SK-N-SH treated with all-trans-retinoic acid at 6 μM for 48 hours (cell line): ENCODE measurements at regions not wholly inside any gene's neighbourhood (a gene's known extent, or its start where the extent isn't known, plus 50 kb on each side); places are given as distances from the start of the nearest gene placed in this dataset.
A peak's percentile ranks its signal among the peaks of the same experiment; 100 is the strongest.

Experiments
- ATAC-seq: fragments of 200-7000 bp; cut with Tn5 transposase; 3 replicates; pipeline ENCODE4 v1.9.1; 2020; ENCODE audit warnings: mild to moderate bottlenecking, moderate library complexity
- ARNTL ChIP-seq: fragments of 450-650 bp; formaldehyde crosslinking; IDR thresholded peaks from 2 replicates; pipeline ENCODE4 v1.5.0; 2020; ENCODE audit warnings: low read depth, mild to moderate bottlenecking, moderate library complexity, borderline replicate concordance
- BACH2 ChIP-seq: fragments of 250-450 bp; sonication (Bioruptor Pico); IDR thresholded peaks from 2 replicates; pipeline ENCODE4 v1.9.0; 2021; ENCODE audit warnings: mild to moderate bottlenecking, borderline replicate concordance
- CREB5 ChIP-seq: fragments of 250-450 bp; sonication (Bioruptor Pico); IDR thresholded peaks from 2 replicates; pipeline ENCODE4 v1.5.1; 2020; ENCODE audit warnings: low read depth, mild to moderate bottlenecking, moderate library complexity
- CSDC2 ChIP-seq: fragments of 250-450 bp; sonication (Bioruptor Pico); IDR thresholded peaks from 2 replicates; pipeline ENCODE4 v1.5.0; 2020; ENCODE audit warnings: mild to moderate bottlenecking, moderate library complexity
- ESRRG ChIP-seq: fragments of 250-450 bp; sonication (Bioruptor Pico); IDR thresholded peaks from 2 replicates; pipeline ENCODE4 v1.6.1; 2021; ENCODE audit warnings: mild to moderate bottlenecking
- GLIS3 ChIP-seq: fragments of 250-450 bp; sonication (Bioruptor Pico); IDR thresholded peaks from 2 replicates; pipeline ENCODE4 v1.5.0; 2020; ENCODE audit warnings: mild to moderate bottlenecking, moderate library complexity
- ISL1 ChIP-seq: fragments of 250-450 bp; sonication (Bioruptor Pico); IDR thresholded peaks from 2 replicates; pipeline ENCODE4 v2.1.2; 2022; ENCODE audit warnings: mild to moderate bottlenecking, moderate library complexity
- OSR1 ChIP-seq: fragments of 250-450 bp; sonication (Bioruptor Pico); IDR thresholded peaks from 2 replicates; pipeline ENCODE4 v1.8.0; 2022; ENCODE audit warnings: moderate library complexity, mild to moderate bottlenecking, inconsistent platforms
- PATZ1 ChIP-seq: fragments of 250-450 bp; sonication (Bioruptor Pico); IDR thresholded peaks from 2 replicates; pipeline ENCODE4 v1.8.0; 2020; ENCODE audit warnings: mild to moderate bottlenecking, moderate library complexity, borderline replicate concordance
- POU6F1 ChIP-seq: fragments of 250-450 bp; sonication (Bioruptor Pico); IDR thresholded peaks from 2 replicates; pipeline ENCODE4 v1.8.0; 2021; ENCODE audit warnings: low read depth, mild to moderate bottlenecking, moderate library complexity, borderline replicate concordance
- PPARA ChIP-seq: fragments of 250-450 bp; sonication (Bioruptor Pico); IDR thresholded peaks from 2 replicates; pipeline ENCODE4 v1.5.0; 2020; ENCODE audit warnings: mild to moderate bottlenecking, borderline replicate concordance
- RARB ChIP-seq: fragments of 250-450 bp; sonication (Bioruptor Pico); IDR thresholded peaks from 2 replicates; pipeline ENCODE4 v1.8.0; 2021; ENCODE audit warnings: mild to moderate bottlenecking, moderate library complexity
- SNAI2 ChIP-seq: fragments of 250-450 bp; sonication (Bioruptor Pico); IDR thresholded peaks from 2 replicates; pipeline ENCODE4 v1.5.0; 2020; ENCODE audit warnings: mild to moderate bottlenecking, moderate library complexity
- TCF4 ChIP-seq: fragments of 250-450 bp; sonication (Bioruptor Pico); IDR thresholded peaks from 2 replicates; pipeline ENCODE4 v1.8.0; 2021; ENCODE audit warnings: mild to moderate bottlenecking, moderate library complexity, borderline replicate concordance
- TOX ChIP-seq: fragments of 250-450 bp; sonication (Bioruptor Pico); IDR thresholded peaks from 2 replicates; pipeline ENCODE4 v1.8.0; 2021; ENCODE audit warnings: mild to moderate bottlenecking, moderate library complexity, borderline replicate concordance
- TSHZ2 ChIP-seq: fragments of 250-450 bp; sonication (Bioruptor Pico); IDR thresholded peaks from 2 replicates; pipeline ENCODE4 v1.5.0; 2020; ENCODE audit warnings: mild to moderate bottlenecking, moderate library complexity
- ZC3H10 ChIP-seq: fragments of 250-450 bp; sonication (Bioruptor Pico); IDR thresholded peaks from 2 replicates; pipeline ENCODE4 v1.5.1; 2021; ENCODE audit warnings: mild to moderate bottlenecking, moderate library complexity
- ZFP3 ChIP-seq: fragments of 250-450 bp; sonication (Bioruptor Pico); IDR thresholded peaks from 2 replicates; pipeline ENCODE4 v1.5.0; 2020; ENCODE audit warnings: mild to moderate bottlenecking, moderate library complexity
- ZFP30 ChIP-seq: fragments of 450-650 bp; formaldehyde crosslinking; IDR thresholded peaks from 2 replicates; pipeline ENCODE4 v1.5.0; 2022; ENCODE audit warnings: mild to moderate bottlenecking, moderate library complexity
- ZNF565 ChIP-seq: fragments of 450-650 bp; formaldehyde crosslinking; conservative IDR thresholded peaks from 2 replicates; pipeline ENCODE4 v1.5.0; 2020; ENCODE audit warnings: low read depth, mild to moderate bottlenecking, moderate library complexity
- ZNF70 ChIP-seq: fragments of 450-650 bp; formaldehyde crosslinking; IDR thresholded peaks from 2 replicates; pipeline ENCODE4 v1.5.0; 2020; ENCODE audit warnings: mild to moderate bottlenecking, moderate library complexity
- ZNF8 ChIP-seq: fragments of 450-650 bp; formaldehyde crosslinking; IDR thresholded peaks from 2 replicates; pipeline ENCODE4 v1.5.0; 2020; ENCODE audit warnings: mild to moderate bottlenecking, moderate library complexity

- TF ChIP-seq BACH2 (CRISPR knock-in tag), result no peak
- TF ChIP-seq TSHZ2, result no peak
- no peak for TF ChIP-seq CSDC2 (CRISPR knock-in tag)
- TF ChIP-seq TOX (CRISPR knock-in tag), result no peak
- no peak for TF ChIP-seq SNAI2 (CRISPR knock-in tag)
- no peak for TF ChIP-seq GLIS3 (CRISPR knock-in tag)
- TF ChIP-seq POU6F1, result no peak
- no peak for TF ChIP-seq CREB5 (CRISPR knock-in tag)
- no peak for TF ChIP-seq ZNF565
- no peak for TF ChIP-seq ZFP3 (CRISPR knock-in tag)
- TF ChIP-seq ZC3H10 (CRISPR knock-in tag), result no peak
- ATAC-seq, result no peak
Measured at GRCh38 chr6:100276311-100277057, 188.2 kb downstream of the SIM1 start.

GRCh38 chr6:100274147-100274546 is 190.6 kb downstream of the SIM1 start:
- ATAC-seq, result peak; percentile 57
- TF ChIP-seq TCF4 (CRISPR knock-in tag) (no peak), OSR1 (no peak), ZC3H10 (CRISPR knock-in tag) (peak; percentile 91)

GRCh38 chr6:100271625-100272024 is 193.1 kb downstream of the SIM1 start:
- TF ChIP-seq POU6F1 (no peak), BACH2 (CRISPR knock-in tag) (no peak), PPARA (CRISPR knock-in tag) (no peak), ESRRG (no peak), CSDC2 (CRISPR knock-in tag) (no peak), ZNF565 (no peak), SNAI2 (CRISPR knock-in tag) (no peak), ZFP3 (CRISPR knock-in tag) (no peak), RARB (CRISPR knock-in tag) (no peak), TOX (CRISPR knock-in tag) (no peak), TSHZ2 (no peak), ZNF70 (CRISPR knock-in tag) (no peak), PATZ1 (CRISPR knock-in tag) (no peak), ARNTL (CRISPR knock-in tag) (no peak), ISL1 (CRISPR knock-in tag) (no peak), CREB5 (CRISPR knock-in tag) (no peak), GLIS3 (CRISPR knock-in tag) (no peak), ZFP30 (no peak), ZNF8 (no peak)
- ATAC-seq, result no peak
